Breast epithelium (tissue), 3 donors: ENCODE measurements at regions not wholly inside any gene's neighbourhood (a gene's known extent, or its start where the extent isn't known, plus 50 kb on each side); places are given as distances from the start of the nearest gene placed in this dataset.

Experiments used
- CTCF ChIP-seq, 3 donors: fragments of 450-650 bp; IDR thresholded peaks; one replicate each; pipeline ENCODE4 v1.5.1; 2016 to 2017; ENCODE audit warnings: antibody characterized with exemption in 3 of 3, mild to moderate bottlenecking in 3 of 3, moderate library complexity in 3 of 3
- POLR2AphosphoS5 ChIP-seq, 3 donors: sonication (generic); formaldehyde crosslinking; IDR thresholded peaks; one replicate each; pipeline ENCODE4 v1.6.1; 2017; ENCODE audit warnings: antibody characterized with exemption in 3 of 3

GRCh38 chr6:145055567-145055966, 679.8 kb downstream of the EPM2A start:
- TF ChIP-seq POLR2AphosphoS5 (IDR thresholded peaks at IDR 0.05): no peak
- TF ChIP-seq CTCF (IDR thresholded peaks at IDR 0.05): no peak
